HEK293T (cell line): ENCODE measurements at regions not wholly inside any gene's neighbourhood (a gene's known extent, or its start where the extent isn't known, plus 50 kb on each side); places are given as distances from the start of the nearest gene placed in this dataset.

ENCODE experiments used
- CTCF ChIA-PET: fragments of 350-600 bp; formaldehyde crosslinking; extraction: SDS; loops from one replicate; lab custom pipeline; 2021; ENCODE audit warnings: antibody characterized with exemption, inconsistent platforms; lab: Yijun Ruan, JAX
- POLR2A ChIA-PET: fragments of 350-600 bp; formaldehyde crosslinking; extraction: SDS; loops from one replicate; lab custom pipeline; 2020; ENCODE audit warnings: antibody characterized with exemption, inconsistent platforms; lab: Yijun Ruan, JAX
- DNase-seq: peaks from one replicate; pipeline ENCODE4 v3.0.0; 2012; ENCODE audit warnings: mixed read lengths; ENCODE audit errors: extremely low spot score
- ARNT ChIP-seq: fragments of 450-650 bp; IDR thresholded peaks from 2 replicates; pipeline ENCODE4 v1.6.1; 2017; ENCODE audit warnings: mild to moderate bottlenecking
- BHLHE40 ChIP-seq: fragments of 450-650 bp; IDR thresholded peaks from 2 replicates; pipeline ENCODE4 v1.6.1; 2016; ENCODE audit warnings: mild to moderate bottlenecking, moderate library complexity, borderline replicate concordance
- CTBP1 ChIP-seq: fragments of 450-650 bp; IDR thresholded peaks from 2 replicates; pipeline ENCODE4 v1.6.1; 2016; ENCODE audit warnings: borderline replicate concordance
- ELF4 ChIP-seq: fragments of 450-650 bp; IDR thresholded peaks from 2 replicates; pipeline ENCODE4 v1.6.1; 2017; ENCODE audit warnings: antibody characterized with exemption
- FOXA1 ChIP-seq: fragments of 450-650 bp; IDR thresholded peaks from 2 replicates; pipeline ENCODE4 v1.6.1; 2016; ENCODE audit warnings: mild to moderate bottlenecking
- FOXK2 ChIP-seq: fragments of 450-650 bp; IDR thresholded peaks from 2 replicates; pipeline ENCODE4 v1.6.1; 2016; ENCODE audit warnings: mild to moderate bottlenecking
- FOXM1 ChIP-seq: fragments of 450-650 bp; IDR thresholded peaks from 2 replicates; pipeline ENCODE4 v1.6.1; 2017; ENCODE audit warnings: mild to moderate bottlenecking, borderline replicate concordance
- HDGF ChIP-seq: fragments of 450-650 bp; IDR thresholded peaks from 2 replicates; pipeline ENCODE4 v1.6.1; 2017; ENCODE audit warnings: antibody characterized with exemption, borderline replicate concordance
- L3MBTL2 ChIP-seq: fragments of 450-650 bp; conservative IDR thresholded peaks from 2 replicates; pipeline ENCODE4 v1.6.1; 2016; ENCODE audit warnings: mild to moderate bottlenecking
- LEF1 ChIP-seq: fragments of 450-650 bp; IDR thresholded peaks from 2 replicates; pipeline ENCODE4 v1.6.1; 2017; ENCODE audit warnings: mild to moderate bottlenecking, borderline replicate concordance
- NFRKB ChIP-seq: fragments of 450-650 bp; IDR thresholded peaks from 2 replicates; pipeline ENCODE4 v1.6.1; 2016; ENCODE audit warnings: mild to moderate bottlenecking, moderate library complexity
- PKNOX1 ChIP-seq: fragments of 450-650 bp; IDR thresholded peaks from 2 replicates; pipeline ENCODE4 v1.6.1; 2016
- SP1 ChIP-seq: fragments of 450-650 bp; IDR thresholded peaks from 2 replicates; pipeline ENCODE4 v1.6.1; 2017
- SUZ12 ChIP-seq: fragments of 450-650 bp; IDR thresholded peaks from 2 replicates; pipeline ENCODE4 v1.6.1; 2016; ENCODE audit warnings: mild to moderate bottlenecking
- TARDBP ChIP-seq: fragments of 450-650 bp; IDR thresholded peaks from 2 replicates; pipeline ENCODE4 v1.6.1; 2016
- ZNF384 ChIP-seq: fragments of 450-650 bp; IDR thresholded peaks from 2 replicates; pipeline ENCODE4 v1.6.1; 2016

DNA sequence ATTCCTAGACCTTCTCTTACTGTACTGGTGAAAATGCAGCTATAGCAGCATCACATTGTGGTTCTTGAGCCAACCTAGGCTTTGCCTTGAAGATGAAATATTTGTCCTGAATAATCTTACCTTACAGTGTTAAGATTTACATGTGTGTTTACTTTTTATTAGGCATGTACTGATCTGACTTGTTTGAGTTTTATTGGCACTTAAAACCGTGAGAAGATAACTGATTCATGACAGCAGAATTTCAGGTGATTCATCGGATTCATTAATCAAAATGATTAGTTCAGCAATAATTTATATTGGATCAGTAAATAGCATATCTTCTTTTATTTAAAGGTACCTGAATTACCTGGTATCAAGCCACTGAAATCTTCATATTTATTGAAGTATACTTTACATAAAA is 296.3 kb downstream of the KLF5 start:
- no peak for TF ChIP-seq LEF1
- TF ChIP-seq FOXM1: no peak
- TF ChIP-seq FOXK2: no peak
- TF ChIP-seq SUZ12: no peak
- TF ChIP-seq ZNF384: no peak
- no peak for TF ChIP-seq NFRKB
- no peak for TF ChIP-seq FOXA1
- ChIA-PET POLR2A (no interaction called here), CTCF (no interaction called here)
- no peak for DNase-seq

GRCh38 chr13:73351730-73352129 is 292.9 kb downstream of the KLF5 start:
- CTCF ChIA-PET: no interaction called here
- DNase-seq: no peak
- POLR2A ChIA-PET: no interaction called here
- TF ChIP-seq SUZ12 (no peak), ZNF384 (no peak), FOXA1 (no peak), HDGF (no peak), L3MBTL2 (no peak), NFRKB (no peak)

DNA sequence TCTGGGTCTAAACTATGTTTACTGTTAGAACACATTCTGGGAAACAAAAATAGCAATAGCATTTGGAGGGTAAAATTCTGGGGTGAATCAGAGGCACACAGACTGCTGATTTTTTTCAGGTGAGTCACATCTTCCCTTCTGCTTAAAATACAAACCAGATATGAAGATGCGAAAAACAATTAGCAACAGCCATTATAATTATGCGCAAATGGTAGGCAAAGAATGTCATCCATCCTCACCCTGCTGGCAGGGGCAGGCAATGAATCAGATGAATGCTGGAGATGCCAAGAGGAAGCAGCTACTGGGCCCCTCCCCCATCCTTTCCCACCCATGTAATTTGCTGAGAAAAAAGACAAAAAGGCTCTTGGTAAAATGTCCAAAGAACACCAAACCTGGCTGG is 282.9 kb downstream of the KLF5 start:
- no peak for TF ChIP-seq CTBP1
- TF ChIP-seq HDGF: no peak
- TF ChIP-seq ELF4: no peak
- TF ChIP-seq ARNT: no peak
- TF ChIP-seq BHLHE40: no peak
- TF ChIP-seq PKNOX1: no peak
- no peak for TF ChIP-seq LEF1
- no peak for TF ChIP-seq NFRKB
- TF ChIP-seq ZNF384: no peak
- TF ChIP-seq SUZ12: no peak
- TF ChIP-seq FOXK2: no peak
- no peak for TF ChIP-seq FOXA1
- TF ChIP-seq TARDBP: no peak
- POLR2A ChIA-PET: no interaction called here
- no peak for DNase-seq
- CTCF ChIA-PET: no interaction called here

GRCh38 chr13:73340069-73340468 is 281.3 kb downstream of the KLF5 start:
- CTCF ChIA-PET: no interaction called here
- POLR2A ChIA-PET: no interaction called here
- TF ChIP-seq ARNT: no peak
- DNase-seq: no peak

DNA sequence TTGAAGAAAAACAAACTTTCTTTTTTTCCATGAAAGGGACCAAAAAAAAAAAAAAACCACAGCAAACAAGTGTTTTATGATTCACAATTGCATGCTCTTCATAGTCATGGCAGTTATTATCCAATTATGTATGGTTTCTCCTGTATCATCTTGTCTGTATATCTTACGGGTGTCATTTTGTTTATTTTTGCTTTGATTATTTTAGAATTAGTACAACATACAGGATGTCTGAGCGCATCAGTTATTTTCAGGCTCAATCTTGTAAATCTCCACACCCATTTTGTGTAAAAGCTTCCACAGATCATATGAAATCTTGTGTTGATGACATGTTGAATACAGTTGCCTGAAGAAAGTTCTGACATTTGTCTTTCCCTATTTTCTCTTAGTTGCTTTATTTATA is 280.3 kb downstream of the KLF5 start:
- POLR2A ChIA-PET: no interaction called here
- CTCF ChIA-PET: no interaction called here

DNA sequence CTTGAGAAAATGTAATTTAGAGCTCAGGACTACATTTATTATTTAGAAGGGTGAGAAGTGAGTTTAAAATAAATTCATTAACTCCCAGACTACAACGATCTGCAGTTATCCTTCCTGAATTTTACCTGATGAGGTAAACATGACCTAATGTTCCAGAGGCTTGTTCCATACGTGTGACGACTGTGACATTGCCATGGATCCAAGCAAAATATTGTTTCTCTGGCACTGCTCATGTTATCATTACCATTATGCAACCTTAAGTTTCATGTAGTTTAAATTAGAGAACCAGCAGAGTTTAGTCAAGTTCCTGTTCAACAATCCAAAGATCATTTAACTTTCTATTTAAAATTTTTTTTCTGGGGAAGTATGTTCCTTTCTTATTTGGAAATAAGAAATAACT is 279.6 kb downstream of the KLF5 start:
- ChIA-PET CTCF (no interaction called here), POLR2A (no interaction called here)
- DNase-seq: no peak
- TF ChIP-seq TARDBP (no peak), SUZ12 (no peak), FOXK2 (no peak), PKNOX1 (no peak), HDGF (no peak), ARNT (no peak), NFRKB (no peak), SP1 (no peak), LEF1 (no peak), CTBP1 (no peak), FOXM1 (no peak), L3MBTL2 (no peak), ELF4 (no peak), FOXA1 (no peak), BHLHE40 (no peak), ZNF384 (no peak)

More for the DNA sequence above, 280.3 kb downstream of the KLF5 start:
- DNase-seq: no peak
- TF ChIP-seq ZNF384 (no peak; the same call in 1 of the 2 replicates), LEF1 (no peak), SUZ12 (no peak), BHLHE40 (no peak), SP1 (no peak), ARNT (no peak), HDGF (no peak), FOXK2 (no peak), NFRKB (no peak), CTBP1 (no peak), PKNOX1 (no peak)

- DNase-seq: no peak
- TF ChIP-seq FOXM1: no peak
- TF ChIP-seq ZNF384: no peak
- TF ChIP-seq LEF1: no peak
- TF ChIP-seq HDGF: no peak
- no peak for TF ChIP-seq PKNOX1
- TF ChIP-seq FOXK2: no peak
- TF ChIP-seq CTBP1: no peak
- TF ChIP-seq L3MBTL2: no peak
- no peak for TF ChIP-seq BHLHE40
- no peak for TF ChIP-seq ELF4
- no peak for TF ChIP-seq ARNT
- no peak for TF ChIP-seq SUZ12
- no peak for TF ChIP-seq TARDBP
- no peak for TF ChIP-seq FOXA1
- no peak for TF ChIP-seq SP1
- no peak for TF ChIP-seq NFRKB
- CTCF ChIA-PET: no interaction called here
- POLR2A ChIA-PET: no interaction called here
Observed at GRCh38 chr13:73337532-73337931, 278.7 kb downstream of the KLF5 start.
